H9 (cell line): ENCODE measurements at regions not wholly inside any gene's neighbourhood (a gene's known extent, or its start where the extent isn't known, plus 50 kb on each side); places are given as distances from the start of the nearest gene placed in this dataset.

Source experiments
- DNase-seq: peaks from one replicate; pipeline ENCODE4 v3.0.0-alpha.2; 2017
- H2AFZ ChIP-seq: one replicate; pipeline ENCODE4 v1.6.1; 2013; ENCODE audit warnings: mild to moderate bottlenecking, low read length, control low read depth, moderate library complexity
- H2AK5ac ChIP-seq: 2 replicates; pipeline ENCODE4 v1.6.1; 2013; ENCODE audit warnings: low read length, control low read depth, mixed read lengths; ENCODE audit not compliant: insufficient read length
- H2BK120ac ChIP-seq: one replicate; pipeline ENCODE4 v1.6.1; 2013; ENCODE audit warnings: low read depth, mild to moderate bottlenecking, low read length, control low read depth, inconsistent platforms; ENCODE audit not compliant: poor library complexity, severe bottlenecking
- H2BK12ac ChIP-seq: 2 replicates; pipeline ENCODE4 v1.6.1; 2013; ENCODE audit warnings: low read length, control low read depth, mixed read lengths, low read depth; ENCODE audit not compliant: insufficient read length
- H2BK15ac ChIP-seq: 2 replicates; pipeline ENCODE4 v1.6.1; 2013; ENCODE audit warnings: low read depth, low read length, control low read depth
- H2BK20ac ChIP-seq: one replicate; pipeline ENCODE4 v1.6.1; 2013; ENCODE audit warnings: low read depth, mild to moderate bottlenecking, low read length, control low read depth, inconsistent platforms; ENCODE audit not compliant: poor library complexity, severe bottlenecking
- H2BK5ac ChIP-seq: 2 replicates; pipeline ENCODE4 v1.6.1; 2013; ENCODE audit warnings: low read length, control low read depth, mixed read lengths; ENCODE audit not compliant: insufficient read length
- H3K14ac ChIP-seq: 2 replicates; pipeline ENCODE4 v1.6.1; 2013; ENCODE audit warnings: low read length, control low read depth; ENCODE audit not compliant: insufficient read depth
- H3K18ac ChIP-seq: 2 replicates; pipeline ENCODE4 v1.6.1; 2013; ENCODE audit warnings: low read depth, mild to moderate bottlenecking, mixed read lengths, low read length, control low read depth; ENCODE audit not compliant: insufficient read length
- H3K23ac ChIP-seq: 2 replicates; pipeline ENCODE4 v1.6.1; 2013; ENCODE audit warnings: low read length, control low read depth, mixed read lengths, low read depth; ENCODE audit not compliant: insufficient read length
- H3K23me2 ChIP-seq: 2 replicates; pipeline ENCODE4 v1.6.1; 2013; ENCODE audit warnings: low read depth, mild to moderate bottlenecking, mixed read lengths, low read length, control low read depth; ENCODE audit not compliant: insufficient read length, poor library complexity, severe bottlenecking
- H3K27ac ChIP-seq: 2 replicates; pipeline ENCODE4 v1.5.1; 2013; ENCODE audit warnings: low read length, control low read depth, mixed read lengths, low read depth; ENCODE audit not compliant: insufficient read length
- H3K27me3 ChIP-seq: 2 replicates; pipeline ENCODE4 v1.6.1; 2013; ENCODE audit warnings: low read length, control low read depth, inconsistent platforms; ENCODE audit not compliant: insufficient read depth
- H3K4ac ChIP-seq: 2 replicates; pipeline ENCODE4 v1.6.1; 2013; ENCODE audit warnings: low read depth, mild to moderate bottlenecking, control low read depth, inconsistent platforms, low read length, moderate library complexity
- H3K4me1 ChIP-seq: 2 replicates; pipeline ENCODE4 v1.6.1; 2013; ENCODE audit warnings: low read length, control low read depth, inconsistent platforms; ENCODE audit not compliant: insufficient read depth
- H3K4me2 ChIP-seq: 2 replicates; pipeline ENCODE4 v1.6.1; 2013; ENCODE audit warnings: low read length, control low read depth, mixed read lengths; ENCODE audit not compliant: insufficient read length, insufficient read depth
- H3K56ac ChIP-seq: 2 replicates; pipeline ENCODE4 v1.6.1; 2013; ENCODE audit warnings: low read depth, mild to moderate bottlenecking, mixed read lengths, low read length, control low read depth; ENCODE audit not compliant: insufficient read length
- H3K79me1 ChIP-seq: 2 replicates; pipeline ENCODE4 v1.6.1; 2013; ENCODE audit warnings: low read depth, mild to moderate bottlenecking, moderate library complexity, low read length, control low read depth, inconsistent platforms; ENCODE audit not compliant: insufficient read depth, poor library complexity, severe bottlenecking
- H3K79me2 ChIP-seq: 2 replicates; pipeline ENCODE4 v1.6.1; 2013; ENCODE audit warnings: low read length, control low read depth, inconsistent platforms; ENCODE audit not compliant: insufficient read depth
- H3K9ac ChIP-seq: 2 replicates; pipeline ENCODE4 v1.6.1; 2013; ENCODE audit warnings: low read length, control low read depth, mixed read lengths; ENCODE audit not compliant: insufficient read length; ENCODE audit errors: extremely low read depth
- H3K9me3 ChIP-seq: one replicate; pipeline ENCODE4 v1.6.1; 2013; ENCODE audit warnings: low read depth, low read length, inconsistent platforms; ENCODE audit not compliant: control insufficient read depth
- H3T11ph ChIP-seq: one replicate; pipeline ENCODE4 v1.6.1; 2013; ENCODE audit warnings: mild to moderate bottlenecking, low read length, control low read depth, inconsistent platforms
- H4K20me1 ChIP-seq: one replicate; pipeline ENCODE4 v1.6.1; 2013; ENCODE audit not compliant: control insufficient read depth, insufficient read length, insufficient read depth
- H4K5ac ChIP-seq: 2 replicates; pipeline ENCODE4 v1.6.1; 2013; ENCODE audit warnings: low read depth, mild to moderate bottlenecking, mixed read lengths, low read length, control low read depth; ENCODE audit not compliant: insufficient read length
- H4K8ac ChIP-seq: replicated peaks from 2 replicates; pipeline ENCODE4 v1.6.1; 2013; ENCODE audit warnings: low read length, control low read depth, mixed read lengths, low read depth; ENCODE audit not compliant: insufficient read length
- H4K91ac ChIP-seq: 2 replicates; pipeline ENCODE4 v1.6.1; 2013; ENCODE audit warnings: low read depth, mild to moderate bottlenecking, moderate library complexity, mixed read lengths, low read length, control low read depth; ENCODE audit not compliant: insufficient read length
- H3K27ac Mint-ChIP-seq, 3 experiments: 2 replicates in 2 of 3; 3 replicates in 1 of 3; pipeline ENCODE4 v1.8.0; 2020 to 2021; ENCODE audit warnings: mixed read lengths in 3 of 3, mild to moderate bottlenecking in 1 of 3, moderate library complexity in 1 of 3
- H3K27me3 Mint-ChIP-seq: 2 replicates; pipeline ENCODE4 v1.8.0; 2021; ENCODE audit warnings: low read depth, mild to moderate bottlenecking, moderate library complexity, mixed read lengths
- H3K36me3 Mint-ChIP-seq, 3 experiments: 2 replicates in 2 of 3; 3 replicates in 1 of 3; pipeline ENCODE4 v1.8.0; 2020 to 2021; ENCODE audit warnings: low read depth in 3 of 3, mixed read lengths in 3 of 3; ENCODE audit not compliant: insufficient read depth in 1 of 3
- H3K4me1 Mint-ChIP-seq, 2 experiments: 2 replicates each; pipeline ENCODE4 v1.8.0; 2020; ENCODE audit warnings: mixed read lengths in 2 of 2
- H3K4me3 Mint-ChIP-seq, 2 experiments: 2 replicates in 1 of 2; 3 replicates in 1 of 2; pipeline ENCODE4 v1.8.0; 2020 to 2021; ENCODE audit warnings: mild to moderate bottlenecking in 2 of 2, mixed read lengths in 2 of 2, moderate library complexity in 1 of 2
- H3K9me3 Mint-ChIP-seq, 2 experiments: 2 replicates in 1 of 2; 3 replicates in 1 of 2; pipeline ENCODE4 v1.8.0; 2020; ENCODE audit warnings: mild to moderate bottlenecking in 2 of 2, mixed read lengths in 2 of 2, moderate library complexity in 1 of 2
- WGBS: extraction: QIAGEN DNeasy Blood & Tissue Kit; methylation state at CpG from one replicate; pipeline ENCODE4 v1.1.7; 2013; ENCODE audit warnings: missing lambda C conversion rate, low lambda C conversion rate, mixed read lengths; ENCODE audit not compliant: insufficient read length; ENCODE audit errors: extremely low coverage; 5-methylcytosine and 5-hydroxymethylcytosine counted together
- TF ChIP-seq, protein P1 (sequence below): fragments of 200-600 bp; sonication (generic); conservative IDR thresholded peaks from 3 replicates; pipeline ENCODE4 v1.8.0; 2021; ENCODE audit warnings: antibody characterized with exemption, mild to moderate bottlenecking

DNA sequence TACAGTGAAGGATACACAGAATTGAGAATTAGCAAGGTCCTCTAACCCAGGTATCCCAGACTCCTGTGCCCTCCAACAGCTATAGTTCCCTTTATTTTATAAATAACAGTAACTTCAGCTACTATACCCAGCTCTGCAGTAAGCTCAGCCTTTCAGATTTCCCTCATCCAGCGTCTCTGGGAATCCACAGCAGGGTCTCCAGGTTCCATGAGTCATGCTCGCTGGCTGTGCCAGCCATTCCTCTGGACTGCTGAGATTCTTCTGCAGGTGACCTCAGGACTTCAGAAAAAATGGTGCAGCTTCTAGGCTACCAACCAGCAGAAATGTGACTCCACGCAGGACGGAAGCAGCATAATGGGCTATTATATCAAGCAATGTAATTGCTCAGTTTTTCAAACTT is 419.3 kb downstream of the ZNF516 start:
- no peaks in the 10 kb centered on the region for H3K9me3 ChIP-seq
- no CpG with 5 or more reads among the region's 4 CpGs for WGBS
- H2BK20ac ChIP-seq, result no peak overlapping the region
- no peaks in the 10 kb centered on the region for H3K79me2 ChIP-seq
- H3K23me2 ChIP-seq, result no peaks in the 10 kb centered on the region
- H3K27ac ChIP-seq, result no peak overlapping the region
- no peak overlapping the region; a peak in 1 of 7 replicates for H3K27ac Mint-ChIP-seq
- H3K4me1 ChIP-seq, result no peaks in the 10 kb centered on the region
- peaks cover 5 to 7% of the 10 kb centered on the region in 2 experiments; a peak in 4 of 5 replicates for H3K9me3 Mint-ChIP-seq
- no peak overlapping the region for H3K4me3 Mint-ChIP-seq
- H4K5ac ChIP-seq, result no peak overlapping the region
- H3K18ac ChIP-seq, result no peak overlapping the region
- no peaks in the 10 kb centered on the region for H3K4me1 Mint-ChIP-seq
- no peak overlapping the region for H3T11ph ChIP-seq
- H3K9ac ChIP-seq, result no peak overlapping the region
- H3K79me1 ChIP-seq, result no peaks in the 10 kb centered on the region
- no peaks in the 10 kb centered on the region for H3K27me3 Mint-ChIP-seq
- no peaks in the 10 kb centered on the region for H3K27me3 ChIP-seq
- no peak overlapping the region for H4K91ac ChIP-seq
- H3K4me2 ChIP-seq, result no peak overlapping the region
- H3K14ac ChIP-seq, result no peak overlapping the region
- TF ChIP-seq, protein P1, sequence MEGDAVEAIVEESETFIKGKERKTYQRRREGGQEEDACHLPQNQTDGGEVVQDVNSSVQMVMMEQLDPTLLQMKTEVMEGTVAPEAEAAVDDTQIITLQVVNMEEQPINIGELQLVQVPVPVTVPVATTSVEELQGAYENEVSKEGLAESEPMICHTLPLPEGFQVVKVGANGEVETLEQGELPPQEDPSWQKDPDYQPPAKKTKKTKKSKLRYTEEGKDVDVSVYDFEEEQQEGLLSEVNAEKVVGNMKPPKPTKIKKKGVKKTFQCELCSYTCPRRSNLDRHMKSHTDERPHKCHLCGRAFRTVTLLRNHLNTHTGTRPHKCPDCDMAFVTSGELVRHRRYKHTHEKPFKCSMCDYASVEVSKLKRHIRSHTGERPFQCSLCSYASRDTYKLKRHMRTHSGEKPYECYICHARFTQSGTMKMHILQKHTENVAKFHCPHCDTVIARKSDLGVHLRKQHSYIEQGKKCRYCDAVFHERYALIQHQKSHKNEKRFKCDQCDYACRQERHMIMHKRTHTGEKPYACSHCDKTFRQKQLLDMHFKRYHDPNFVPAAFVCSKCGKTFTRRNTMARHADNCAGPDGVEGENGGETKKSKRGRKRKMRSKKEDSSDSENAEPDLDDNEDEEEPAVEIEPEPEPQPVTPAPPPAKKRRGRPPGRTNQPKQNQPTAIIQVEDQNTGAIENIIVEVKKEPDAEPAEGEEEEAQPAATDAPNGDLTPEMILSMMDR, result no peak
- H3K4ac ChIP-seq, result no peak overlapping the region
- no peaks in the 10 kb centered on the region for H4K20me1 ChIP-seq
- H3K36me3 Mint-ChIP-seq, result peaks cover 0 to 10% (median under 1%) of the 10 kb centered on the region in 3 experiments; a peak in 3 of 7 replicates
- H2BK12ac ChIP-seq, result no peak overlapping the region
- H2BK15ac ChIP-seq, result no peak overlapping the region
- no peak overlapping the region for H2AFZ ChIP-seq
- no peak overlapping the region for H2BK5ac ChIP-seq
- H3K56ac ChIP-seq, result no peak overlapping the region
- no peak overlapping the region for H2BK120ac ChIP-seq
- H2AK5ac ChIP-seq, result no peak overlapping the region
- H4K8ac ChIP-seq, result no peak overlapping the region
- no peak for DNase-seq
- no peak overlapping the region for H3K23ac ChIP-seq
